Bronchial epithelial cell (primary cell): ENCODE measurements at regions not wholly inside any gene's neighbourhood (a gene's known extent, or its start where the extent isn't known, plus 50 kb on each side); places are given as distances from the start of the nearest gene placed in this dataset.

Source experiments
- DNase-seq: peaks from one replicate; pipeline ENCODE4 v3.0.0-alpha.2; 2010; ENCODE audit warnings: low read depth
- FAIRE-seq: peaks from 2 replicates; lab custom pipeline; 2011; peaks lifted over from hg19 to GRCh38; lab: Jason Lieb, UNC
- H3K27me3 ChIP-seq: 2 replicates; pipeline ENCODE4 v1.5.1; 2011; ENCODE audit warnings: low read length; ENCODE audit not compliant: control insufficient read depth, insufficient read depth
- H3K36me3 ChIP-seq: 2 replicates; pipeline ENCODE4 v1.5.1; 2011; ENCODE audit warnings: low read length; ENCODE audit not compliant: control insufficient read depth, insufficient read depth
- H3K4me3 ChIP-seq: 2 replicates; pipeline ENCODE4 v1.5.1; 2011; ENCODE audit warnings: mild to moderate bottlenecking, low read depth, low read length, control low read depth
- CTCF ChIP-seq: IDR thresholded peaks from 2 replicates; pipeline ENCODE4 v1.5.1; 2011; ENCODE audit warnings: mild to moderate bottlenecking, moderate library complexity, low read length, control low read depth, inconsistent platforms; ENCODE audit not compliant: insufficient read depth, severe bottlenecking

GRCh38 chr4:148530114-148530513 lies 87.9 kb upstream of the NR3C2 start:
- no peaks in the 10 kb centered on the region for H3K27me3 ChIP-seq
- TF ChIP-seq CTCF: no peak
- no peak overlapping the region for H3K4me3 ChIP-seq
- DNase-seq (peak; percentile 26), FAIRE-seq (no peak)
- H3K36me3 ChIP-seq: no peaks in the 10 kb centered on the region

- DNase-seq (no peak), FAIRE-seq (no peak)
- Histone ChIP-seq H3K27me3 (no peaks in the 10 kb centered on the region), H3K4me3 (no peak overlapping the region), H3K36me3 (no peaks in the 10 kb centered on the region)
- TF ChIP-seq CTCF: no peak
Observed at GRCh38 chr4:148527571-148527970, 85.4 kb upstream of the NR3C2 start.

- TF ChIP-seq CTCF: no peak
- no peaks in the 10 kb centered on the region for H3K27me3 ChIP-seq
- DNase-seq (no peak), FAIRE-seq (no peak)
- H3K4me3 ChIP-seq: no peak overlapping the region
- no peaks in the 10 kb centered on the region for H3K36me3 ChIP-seq
Observed at GRCh38 chr4:148522995-148523394, 80.8 kb upstream of the NR3C2 start.

DNA sequence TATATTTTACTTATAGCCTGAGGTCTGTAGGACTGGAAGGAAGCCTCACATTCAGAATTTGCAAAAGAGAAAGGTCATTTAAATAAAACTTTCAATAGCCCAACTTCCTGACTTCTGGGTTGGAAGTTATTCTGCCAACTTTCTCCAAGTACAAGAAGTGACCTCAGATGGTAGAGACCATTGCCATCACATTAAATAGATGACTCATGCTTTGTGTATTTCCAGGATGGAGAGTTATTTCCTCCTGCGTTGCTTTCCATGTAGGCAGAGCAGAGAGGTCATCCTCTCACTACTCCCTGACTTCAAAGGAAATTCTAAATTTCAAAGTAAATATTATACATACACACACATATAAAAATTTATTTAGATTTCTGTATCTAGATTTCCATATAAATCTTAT lies 73.0 kb upstream of the NR3C2 start:
- H3K36me3 ChIP-seq: no peaks in the 10 kb centered on the region
- H3K4me3 ChIP-seq: no peak overlapping the region
- no peaks in the 10 kb centered on the region for H3K27me3 ChIP-seq
- FAIRE-seq (no peak), DNase-seq (peak; percentile 83)
- no peak for TF ChIP-seq CTCF

GRCh38 chr4:148514581-148514980 lies 72.4 kb upstream of the NR3C2 start:
- H3K36me3 ChIP-seq: no peaks in the 10 kb centered on the region
- DNase-seq (peak; percentile 10), FAIRE-seq (no peak)
- TF ChIP-seq CTCF: no peak
- no peaks in the 10 kb centered on the region for H3K27me3 ChIP-seq
- H3K4me3 ChIP-seq: no peak overlapping the region

- DNase-seq (peak; percentile 82), FAIRE-seq (no peak)
- Histone ChIP-seq H3K27me3 (no peaks in the 10 kb centered on the region), H3K36me3 (no peaks in the 10 kb centered on the region), H3K4me3 (no peak overlapping the region)
- no peak for TF ChIP-seq CTCF
Observed at GRCh38 chr4:148514041-148514440, 71.8 kb upstream of the NR3C2 start.
